RPMI8226 (cell line): ENCODE measurements at regions not wholly inside any gene's neighbourhood (a gene's known extent, or its start where the extent isn't known, plus 50 kb on each side); places are given as distances from the start of the nearest gene placed in this dataset.

Experiments used
- DNase-seq: peaks from one replicate; pipeline ENCODE4 v3.0.0-alpha.2; 2015

- DNase-seq: no peak
These were observed 520.4 kb downstream of the SLITRK6 start for GRCh38 chr13:85278851-85279250.

- DNase-seq: no peak
These were observed 521.5 kb downstream of the SLITRK6 start for GRCh38 chr13:85277748-85278147.

GRCh38 chr13:85266771-85267170 is 532.4 kb downstream of the SLITRK6 start:
- no peak for DNase-seq

GRCh38 chr13:85266331-85266730 is 532.9 kb downstream of the SLITRK6 start:
- no peak for DNase-seq

GRCh38 chr13:85265296-85265695 is 533.9 kb downstream of the SLITRK6 start:
- no peak for DNase-seq

GRCh38 chr13:85262499-85262898 is 536.7 kb downstream of the SLITRK6 start:
- DNase-seq: no peak

GRCh38 chr13:85261757-85262346 is 537.4 kb downstream of the SLITRK6 start:
- DNase-seq: peak; percentile 4

- no peak for DNase-seq
These were observed 538.3 kb downstream of the SLITRK6 start for GRCh38 chr13:85260896-85261295.

- no peak for DNase-seq
These were observed 543.2 kb downstream of the SLITRK6 start for GRCh38 chr13:85255978-85256377.

- DNase-seq: no peak
These were observed 544.6 kb downstream of the SLITRK6 start for GRCh38 chr13:85254641-85255040.

- DNase-seq: no peak
These were observed 550.1 kb downstream of the SLITRK6 start for GRCh38 chr13:85249151-85249550.

GRCh38 chr13:85247780-85248179 is 551.4 kb downstream of the SLITRK6 start:
- no peak for DNase-seq

GRCh38 chr13:85243831-85244230 is 555.4 kb downstream of the SLITRK6 start:
- no peak for DNase-seq

GRCh38 chr13:85241060-85241459 is 558.2 kb downstream of the SLITRK6 start:
- no peak for DNase-seq

GRCh38 chr13:85236413-85236812 is 562.8 kb downstream of the SLITRK6 start:
- DNase-seq: no peak

- DNase-seq: no peak
These were observed 568.5 kb downstream of the SLITRK6 start for GRCh38 chr13:85230691-85231093.

- DNase-seq: no peak
These were observed 570.5 kb downstream of the SLITRK6 start for GRCh38 chr13:85228692-85229091.

GRCh38 chr13:85223883-85224656 is 575.1 kb downstream of the SLITRK6 start:
- DNase-seq: no peak

GRCh38 chr13:85216576-85216975 is 582.6 kb downstream of the SLITRK6 start:
- DNase-seq: no peak

GRCh38 chr13:85212692-85213091 is 586.5 kb downstream of the SLITRK6 start:
- DNase-seq: no peak

GRCh38 chr13:85204668-85205344 is 594.4 kb downstream of the SLITRK6 start:
- no peak for DNase-seq

- no peak for DNase-seq
These were observed 601.8 kb downstream of the SLITRK6 start for GRCh38 chr13:85197431-85197830.

GRCh38 chr13:85194482-85194881 is 604.7 kb downstream of the SLITRK6 start:
- no peak for DNase-seq
